ENCODE measurements at regions not wholly inside any gene's neighbourhood (a gene's known extent, or its start where the extent isn't known, plus 50 kb on each side); places are given as distances from the start of the nearest gene placed in this dataset.

- 54% methylated on average over 19 of the region's 19 CpGs for WGBS (ENCODE audit: insufficient coverage, insufficient replicate concordance, low lambda C conversion rate, missing lambda C conversion rate)
- ChIA-PET CTCF (interaction anchor here (1.1 kb wide), 1 partner anchor 10 kb away, joined by 4 read pairs; no protein-coding TSS in a partner anchor), SMC1A (ENCODE audit: uncharacterized antibody, unreplicated experiment) (no interaction called here), RAD21 (ENCODE audit: unreplicated experiment) (no interaction called here), POLR2A (no interaction called here)
- Histone ChIP-seq H2AFZ (ENCODE audit: control insufficient read depth, low read depth, low read length) (no peak overlapping the region), H3K4me3 (no peak overlapping the region), H3K9me3 (replicated peaks; ENCODE audit: control insufficient read depth, insufficient read depth, low read length) (no peaks in the 10 kb centered on the region; the same call in 2 of the 3 replicates), H3K9ac (ENCODE audit: control insufficient read depth, insufficient read depth, low read length) (no peak overlapping the region), H4K20me1 (ENCODE audit: control insufficient read depth, insufficient read depth) (no peaks in the 10 kb centered on the region), H3K36me3 (ENCODE audit: control insufficient read depth in 2 of 2, insufficient read depth in 2 of 2, low read length in 1 of 2) (no peaks in the 10 kb centered on the region), H3K79me2 (ENCODE audit: control insufficient read depth, insufficient read depth, low read length) (no peaks in the 10 kb centered on the region), H3K4me2 (ENCODE audit: control insufficient read depth, insufficient read depth) (no peak overlapping the region), H3K4me1 (ENCODE audit: control insufficient read depth, insufficient read depth, low read length) (no peaks in the 10 kb centered on the region), H3K27ac (ENCODE audit: control insufficient read depth, insufficient read depth) (no peak overlapping the region), H3K27me3 (replicated peaks in 1 of 2; ENCODE audit: control insufficient read depth in 2 of 2, insufficient read depth in 2 of 2, low read length in 1 of 2) (no peaks in the 10 kb centered on the region)
- DNase-seq (ENCODE audit: low read depth, low spot score) (no peak), FAIRE-seq (no peak), ATAC-seq (no peak)
- TF ChIP-seq JUNB (IDR thresholded peaks at IDR 0.05) (no peak), DPF2 (IDR thresholded peaks at IDR 0.05) (no peak), KLF5 (IDR thresholded peaks at IDR 0.05; ENCODE audit: partially characterized antibody) (no peak), CBX5 (IDR thresholded peaks at IDR 0.05; ENCODE audit: low read depth) (no peak), LARP7 (IDR thresholded peaks at IDR 0.05) (no peak), SREBF2 (IDR thresholded peaks at IDR 0.05; ENCODE audit: low read length) (no peak), ASH2L (IDR thresholded peaks at IDR 0.05; ENCODE audit: borderline replicate concordance, low read depth) (no peak), TARDBP (IDR thresholded peaks at IDR 0.05; ENCODE audit: borderline replicate concordance) (no peak), BMI1 (IDR thresholded peaks at IDR 0.05; ENCODE audit: borderline replicate concordance) (no peak), KDM1A (IDR thresholded peaks at IDR 0.05; ENCODE audit: borderline replicate concordance) (no peak)
- intact Hi-C loops (cut with micrococcal nuclease; ENCODE audit: unreplicated experiment) (no loop called here), in situ Hi-C loops (cut with MboI) (no loop called here)
- no TSS peak for BruUV-seq (replicated peaks)
Observed at GRCh38 chr10:131676800-131677421, 223.9 kb upstream of the PPP2R2D start.

GRCh38 chr10:131677671-131678070 lies 223.1 kb upstream of the PPP2R2D start:
- POLR2A ChIA-PET, result no interaction called here
- no peaks in the 10 kb centered on the region for H3K27me3 ChIP-seq (replicated peaks in 1 of 2; ENCODE audit: control insufficient read depth in 2 of 2, insufficient read depth in 2 of 2, low read length in 1 of 2)
- no peak overlapping the region for H3K27ac ChIP-seq (ENCODE audit: control insufficient read depth, insufficient read depth)
- no peak overlapping the region for H3K4me3 ChIP-seq
- H3K4me1 ChIP-seq (ENCODE audit: control insufficient read depth, insufficient read depth, low read length), result no peaks in the 10 kb centered on the region
- H4K20me1 ChIP-seq (ENCODE audit: control insufficient read depth, insufficient read depth), result no peaks in the 10 kb centered on the region
- ATAC-seq (no peak), FAIRE-seq (no peak), DNase-seq (ENCODE audit: low read depth, low spot score) (no peak)
- H3K4me2 ChIP-seq (ENCODE audit: control insufficient read depth, insufficient read depth), result no peak overlapping the region
- no peaks in the 10 kb centered on the region; the same call in 2 of the 3 replicates for H3K9me3 ChIP-seq (replicated peaks; ENCODE audit: control insufficient read depth, insufficient read depth, low read length)
- SMC1A ChIA-PET (ENCODE audit: uncharacterized antibody, unreplicated experiment), result no interaction called here
- no TSS peak for BruUV-seq (replicated peaks)
- CTCF ChIA-PET, result no interaction called here
- RAD21 ChIA-PET (ENCODE audit: unreplicated experiment), result no interaction called here
- WGBS (ENCODE audit: insufficient coverage, insufficient replicate concordance, low lambda C conversion rate, missing lambda C conversion rate), result 36% methylated on average over 8 of the region's 8 CpGs
- H3K79me2 ChIP-seq (ENCODE audit: control insufficient read depth, insufficient read depth, low read length), result no peaks in the 10 kb centered on the region
- H2AFZ ChIP-seq (ENCODE audit: control insufficient read depth, low read depth, low read length), result no peak overlapping the region
- TF ChIP-seq RBBP5 (conservative IDR thresholded peaks at IDR 0.05) (no peak), POLR2AphosphoS5 (IDR thresholded peaks at IDR 0.05; ENCODE audit: low read length) (no peak), ZNF384 (IDR thresholded peaks at IDR 0.05; ENCODE audit: borderline replicate concordance, low read depth, low read length) (no peak), YY1 (IDR thresholded peaks at IDR 0.05; ENCODE audit: low read depth, low read length) (no peak)
- H3K36me3 ChIP-seq (ENCODE audit: control insufficient read depth in 2 of 2, insufficient read depth in 2 of 2, low read length in 1 of 2), result no peaks in the 10 kb centered on the region
- intact Hi-C loops (cut with micrococcal nuclease; ENCODE audit: unreplicated experiment), result no loop called here
- no peak overlapping the region for H3K9ac ChIP-seq (ENCODE audit: control insufficient read depth, insufficient read depth, low read length)
- in situ Hi-C loops (cut with MboI), result no loop called here
